A549 (cell line): ENCODE measurements at regions not wholly inside any gene's neighbourhood (a gene's known extent, or its start where the extent isn't known, plus 50 kb on each side); places are given as distances from the start of the nearest gene placed in this dataset.
A peak's percentile ranks its signal among the peaks of the same experiment; 100 is the strongest.

Experiments used
- ATAC-seq, 2 experiments: fragments of 200-7000 bp in 1 of 2; fragments of >200 bp in 1 of 2; cut with Nextera tagmentation in 1 of 2; cut with Tn5 transposase in 1 of 2; 3 replicates each; pipeline versions ENCODE4 v1.8.0 to v1.9.1; 2018 to 2020; ENCODE audit warnings: mild to moderate bottlenecking in 1 of 2, moderate library complexity in 1 of 2
- CTCF ChIA-PET: fragments of 300-600 bp; sonication (Branson Sonifier 250); formaldehyde crosslinking; extraction: SDS; loops from one replicate; lab custom pipeline; 2021; ENCODE audit warnings: antibody characterized with exemption, inconsistent platforms; lab: Yijun Ruan, JAX
- POLR2A ChIA-PET: fragments of 350-600 bp; formaldehyde crosslinking; extraction: SDS; loops from one replicate; lab custom pipeline; 2021; ENCODE audit warnings: antibody characterized with exemption, inconsistent platforms; lab: Yijun Ruan, JAX
- DNase-seq, 2 experiments: peaks; one replicate each; pipeline versions ENCODE4 v3.0.0 to v3.0.0-alpha.2; 2011 to 2016; ENCODE audit warnings: low read depth in 1 of 2, low spot score in 1 of 2
- FAIRE-seq: peaks from 2 replicates; lab custom pipeline; 2011; peaks lifted over from hg19 to GRCh38; lab: Jason Lieb, UNC
- H3K27ac ChIP-seq, 2 experiments: fragments of >200 bp; sonication (Bioruptor Twin); formaldehyde crosslinking; 3 replicates each; pipeline ENCODE4 v1.5.1; 2016 to 2017
- H3K4me1 ChIP-seq: fragments of >200 bp; sonication (Bioruptor Twin); formaldehyde crosslinking; 3 replicates; pipeline ENCODE4 v1.6.1; 2016
- H3K4me2 ChIP-seq: fragments of >200 bp; sonication (Bioruptor Twin); formaldehyde crosslinking; 3 replicates; pipeline ENCODE4 v1.6.1; 2016
- H3K4me3 ChIP-seq: fragments of >200 bp; sonication (Bioruptor Twin); formaldehyde crosslinking; 3 replicates; pipeline ENCODE4 v1.5.1; 2016
- H3K9me3 ChIP-seq: fragments of >200 bp; sonication (Bioruptor Twin); formaldehyde crosslinking; 3 replicates; pipeline ENCODE4 v1.6.1; 2016
- CHD2 ChIP-seq: fragments of 150-350 bp; IDR thresholded peaks from 2 replicates; pipeline ENCODE4 v1.6.1; 2014; ENCODE audit warnings: low read length; ENCODE audit not compliant: partially characterized antibody
- FOSL2 ChIP-seq, 2 experiments: fragments of 450-650 bp in 1 of 2; fragments of >200 bp in 1 of 2; sonication (Bioruptor Twin) in 1 of 2; formaldehyde crosslinking; IDR thresholded peaks; 2 replicates each; pipeline versions ENCODE4 v1.5.0 to v1.6.1; 2016 to 2020; ENCODE audit warnings: mild to moderate bottlenecking in 1 of 2, moderate library complexity in 1 of 2
- JUN ChIP-seq, 2 experiments: fragments of >200 bp; sonication (Bioruptor Twin); formaldehyde crosslinking; IDR thresholded peaks; 2 replicates in 1 of 2; 3 replicates in 1 of 2; pipeline ENCODE4 v1.6.1; 2016 to 2017
- NFE2L2 ChIP-seq: fragments of 150-350 bp; conservative IDR thresholded peaks from 2 replicates; pipeline ENCODE4 v1.6.1; 2014; ENCODE audit warnings: low read length
- NR3C1 ChIP-seq: fragments of >200 bp; sonication (Bioruptor Twin); formaldehyde crosslinking; IDR thresholded peaks from 3 replicates; pipeline ENCODE4 v1.6.1; 2017
- PHF8 ChIP-seq: fragments of 200-600 bp; sonication (generic); IDR thresholded peaks from 2 replicates; pipeline ENCODE4 v1.6.1; 2016; ENCODE audit warnings: low read depth, mild to moderate bottlenecking, antibody characterized with exemption, moderate library complexity, borderline replicate concordance
- POLR2AphosphoS2 ChIP-seq: conservative IDR thresholded peaks from 2 replicates; pipeline ENCODE4 v1.6.1; 2012; ENCODE audit warnings: low read length, improper control_type of control experiment, inconsistent platforms
- RARB ChIP-seq: fragments of 250-450 bp; sonication (Bioruptor Pico); IDR thresholded peaks from 2 replicates; pipeline ENCODE4 v1.8.0; 2021; ENCODE audit warnings: mild to moderate bottlenecking, moderate library complexity
- RNF2 ChIP-seq: fragments of 200-600 bp; sonication (generic); IDR thresholded peaks from 2 replicates; pipeline ENCODE4 v1.6.1; 2016; ENCODE audit warnings: low read depth, mild to moderate bottlenecking, antibody characterized with exemption, moderate library complexity, borderline replicate concordance
- TFCP2L1 ChIP-seq: fragments of 250-450 bp; sonication (Bioruptor Pico); IDR thresholded peaks from 2 replicates; pipeline ENCODE4 v1.5.0; 2021; ENCODE audit warnings: mild to moderate bottlenecking
- TP53 ChIP-seq: fragments of 250-450 bp; sonication (Bioruptor Pico); IDR thresholded peaks from 2 replicates; pipeline ENCODE4 v1.5.0; 2021; ENCODE audit warnings: mild to moderate bottlenecking, moderate library complexity
- ZNF302 ChIP-seq: fragments of 250-450 bp; sonication (Bioruptor Pico); IDR thresholded peaks from 2 replicates; pipeline ENCODE4 v1.9.0; 2021; ENCODE audit warnings: inconsistent platforms, mild to moderate bottlenecking, moderate library complexity
- WGBS: methylation state at CpG from one replicate; pipeline ENCODE4 v1.1.6; 2017; ENCODE audit errors: missing lambda C conversion rate; 5-methylcytosine and 5-hydroxymethylcytosine counted together
- TF ChIP-seq, protein P1 (sequence below): fragments of 450-650 bp; IDR thresholded peaks from 2 replicates; pipeline ENCODE4 v1.6.1; 2014; ENCODE audit warnings: antibody characterized with exemption
- TF ChIP-seq, protein P2 (sequence below): fragments of 250-450 bp; sonication (Bioruptor Pico); IDR thresholded peaks from 2 replicates; pipeline ENCODE4 v1.5.0; 2021; ENCODE audit warnings: mild to moderate bottlenecking, moderate library complexity, borderline replicate concordance
- TF ChIP-seq, protein P3 (sequence below): fragments of 250-450 bp; sonication (Bioruptor Pico); IDR thresholded peaks from 2 replicates; pipeline ENCODE4 v1.5.0; 2020; ENCODE audit warnings: low read depth, mild to moderate bottlenecking, moderate library complexity
- TF ChIP-seq, protein P4 (sequence below): IDR thresholded peaks from 2 replicates; pipeline ENCODE4 v1.6.1; 2012
- TF ChIP-seq, protein P5 (sequence below): IDR thresholded peaks from 2 replicates; pipeline ENCODE4 v1.6.1; 2012; ENCODE audit warnings: low read depth, borderline replicate concordance

DNA sequence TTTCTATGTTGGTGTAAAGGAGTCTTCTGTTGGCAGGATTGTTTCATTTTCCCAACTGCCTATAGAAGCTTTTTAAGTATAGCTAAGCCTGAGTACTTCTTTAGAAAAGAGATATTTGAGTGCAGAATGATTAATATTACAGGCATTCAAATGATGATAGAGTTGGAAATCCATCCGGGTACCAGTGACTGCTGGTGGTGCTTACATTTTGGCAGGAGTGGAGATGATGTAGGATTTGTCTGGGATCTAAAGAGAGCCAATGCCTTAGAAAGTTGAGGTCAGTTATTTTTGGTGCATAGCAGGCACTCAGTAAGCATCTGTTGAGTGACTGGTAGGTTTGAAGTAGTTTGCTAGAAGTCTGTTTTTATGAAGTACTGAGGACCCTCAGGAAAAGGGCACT lies 433.5 kb downstream of the DMAC1 start (continued):
- TF ChIP-seq FOSL2 (IDR thresholded peaks at IDR 0.05) (no peak), FOSL2 (CRISPR knock-in tag; IDR thresholded peaks at IDR 0.05) (no peak), TP53 (no peak), CHD2 (no peak)
- TF ChIP-seq, all 56 proteins: peak for 0

DNA sequence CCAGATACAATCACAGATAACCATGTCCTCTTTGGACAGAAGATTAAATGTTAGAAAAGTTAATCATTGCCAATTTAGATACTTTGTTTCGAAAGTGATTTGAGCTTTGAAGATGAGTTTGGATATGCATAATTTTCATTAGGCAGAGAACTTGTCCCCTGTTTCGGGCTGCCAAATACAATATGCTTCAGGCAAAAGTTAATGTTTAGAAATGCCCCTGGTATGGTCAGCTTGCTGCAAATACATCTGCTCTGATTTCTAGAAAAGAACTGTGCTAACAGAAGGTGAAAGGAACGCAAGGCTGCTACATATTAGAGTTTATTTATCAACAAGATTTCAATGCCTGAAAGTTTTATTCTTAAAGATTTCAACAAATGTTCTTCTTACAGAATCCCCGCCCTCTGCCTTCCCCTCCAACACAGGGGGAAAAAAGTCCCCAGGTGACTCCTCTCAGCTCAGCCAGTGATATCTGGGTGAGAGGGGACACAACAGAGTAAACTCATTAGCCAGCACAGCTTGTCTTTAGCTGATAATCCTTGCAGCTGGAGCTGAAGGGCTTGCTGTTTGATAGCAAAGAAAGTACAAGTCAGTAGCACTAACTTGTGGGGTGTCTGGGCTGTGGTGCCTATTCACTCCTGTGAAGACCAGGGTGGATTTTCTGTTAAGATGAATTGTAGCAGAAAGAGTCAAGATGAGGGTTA lies 435.7 kb downstream of the DMAC1 start:
- ChIA-PET POLR2A (no interaction called here), CTCF (interaction anchor here (0.8 kb wide), 1 partner anchor 313 kb away, joined by 3 read pairs; no protein-coding TSS in a partner anchor)
- no peak for TF ChIP-seq RARB (CRISPR knock-in tag)
- TF ChIP-seq, protein P1, sequence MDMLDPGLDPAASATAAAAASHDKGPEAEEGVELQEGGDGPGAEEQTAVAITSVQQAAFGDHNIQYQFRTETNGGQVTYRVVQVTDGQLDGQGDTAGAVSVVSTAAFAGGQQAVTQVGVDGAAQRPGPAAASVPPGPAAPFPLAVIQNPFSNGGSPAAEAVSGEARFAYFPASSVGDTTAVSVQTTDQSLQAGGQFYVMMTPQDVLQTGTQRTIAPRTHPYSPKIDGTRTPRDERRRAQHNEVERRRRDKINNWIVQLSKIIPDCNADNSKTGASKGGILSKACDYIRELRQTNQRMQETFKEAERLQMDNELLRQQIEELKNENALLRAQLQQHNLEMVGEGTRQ = no peak
- no peak for TF ChIP-seq TP53
- no peak for TF ChIP-seq ZNF302
- TF ChIP-seq, protein P2, sequence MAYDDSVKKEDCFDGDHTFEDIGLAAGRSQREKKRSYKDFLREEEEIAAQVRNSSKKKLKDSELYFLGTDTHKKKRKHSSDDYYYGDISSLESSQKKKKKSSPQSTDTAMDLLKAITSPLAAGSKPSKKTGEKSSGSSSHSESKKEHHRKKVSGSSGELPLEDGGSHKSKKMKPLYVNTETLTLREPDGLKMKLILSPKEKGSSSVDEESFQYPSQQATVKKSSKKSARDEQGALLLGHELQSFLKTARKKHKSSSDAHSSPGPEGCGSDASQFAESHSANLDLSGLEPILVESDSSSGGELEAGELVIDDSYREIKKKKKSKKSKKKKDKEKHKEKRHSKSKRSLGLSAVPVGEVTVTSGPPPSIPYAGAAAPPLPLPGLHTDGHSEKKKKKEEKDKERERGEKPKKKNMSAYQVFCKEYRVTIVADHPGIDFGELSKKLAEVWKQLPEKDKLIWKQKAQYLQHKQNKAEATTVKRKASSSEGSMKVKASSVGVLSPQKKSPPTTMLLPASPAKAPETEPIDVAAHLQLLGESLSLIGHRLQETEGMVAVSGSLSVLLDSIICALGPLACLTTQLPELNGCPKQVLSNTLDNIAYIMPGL (CRISPR knock-in tag) = no peak
- TF ChIP-seq, protein P3, sequence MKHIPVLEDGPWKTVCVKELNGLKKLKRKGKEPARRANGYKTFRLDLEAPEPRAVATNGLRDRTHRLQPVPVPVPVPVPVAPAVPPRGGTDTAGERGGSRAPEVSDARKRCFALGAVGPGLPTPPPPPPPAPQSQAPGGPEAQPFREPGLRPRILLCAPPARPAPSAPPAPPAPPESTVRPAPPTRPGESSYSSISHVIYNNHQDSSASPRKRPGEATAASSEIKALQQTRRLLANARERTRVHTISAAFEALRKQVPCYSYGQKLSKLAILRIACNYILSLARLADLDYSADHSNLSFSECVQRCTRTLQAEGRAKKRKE (CRISPR knock-in tag) = no peak
- no peak for TF ChIP-seq NFE2L2
- TF ChIP-seq, protein P4, sequence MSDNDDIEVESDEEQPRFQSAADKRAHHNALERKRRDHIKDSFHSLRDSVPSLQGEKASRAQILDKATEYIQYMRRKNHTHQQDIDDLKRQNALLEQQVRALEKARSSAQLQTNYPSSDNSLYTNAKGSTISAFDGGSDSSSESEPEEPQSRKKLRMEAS = no peak
- TF ChIP-seq, protein P5, sequence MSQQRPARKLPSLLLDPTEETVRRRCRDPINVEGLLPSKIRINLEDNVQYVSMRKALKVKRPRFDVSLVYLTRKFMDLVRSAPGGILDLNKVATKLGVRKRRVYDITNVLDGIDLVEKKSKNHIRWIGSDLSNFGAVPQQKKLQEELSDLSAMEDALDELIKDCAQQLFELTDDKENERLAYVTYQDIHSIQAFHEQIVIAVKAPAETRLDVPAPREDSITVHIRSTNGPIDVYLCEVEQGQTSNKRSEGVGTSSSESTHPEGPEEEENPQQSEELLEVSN = no peak
- Histone ChIP-seq H3K4me2 (no peak overlapping the region), H3K4me1 (no peaks in the 10 kb centered on the region), H3K27ac (no peak overlapping the region), H3K4me3 (no peak overlapping the region), H3K9me3 (no peaks in the 10 kb centered on the region)
- ATAC-seq (no peak), DNase-seq (no peak), FAIRE-seq (no peak)
- WGBS = 36% methylated on average over 4 of the region's 4 CpGs

DNA sequence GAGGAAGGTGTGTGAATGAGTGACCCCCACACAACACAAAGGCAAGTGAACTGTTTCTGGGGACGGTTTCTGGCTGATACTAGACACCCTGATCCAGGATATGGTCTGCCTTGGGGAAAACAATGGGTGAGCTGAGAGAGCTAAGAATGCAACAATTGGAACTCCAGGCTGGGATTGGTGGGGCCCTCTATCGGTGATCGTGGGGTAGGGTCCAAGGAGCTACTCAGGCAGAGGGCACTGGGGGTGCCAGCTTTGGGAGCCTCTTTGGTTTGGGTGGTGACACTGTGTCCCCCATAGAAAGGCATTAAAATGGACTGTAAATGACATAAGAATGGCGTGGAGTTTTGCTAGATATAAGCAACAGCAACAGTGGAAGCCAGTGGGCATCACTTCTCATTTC lies 439.1 kb downstream of the DMAC1 start:
- no peak for TF ChIP-seq RNF2
- TF ChIP-seq JUN (IDR thresholded peaks at IDR 0.05) = no peak
- TF ChIP-seq NFE2L2 = no peak
- TF ChIP-seq, protein P4 = no peak
- no peak for TF ChIP-seq NR3C1
- no peak for TF ChIP-seq PHF8
- TF ChIP-seq, protein P2 (CRISPR knock-in tag) = no peak
- TF ChIP-seq FOSL2 (IDR thresholded peaks at IDR 0.05) = no peak
- TF ChIP-seq FOSL2 (CRISPR knock-in tag; IDR thresholded peaks at IDR 0.05) = no peak
- TF ChIP-seq TFCP2L1 (CRISPR knock-in tag) = no peak
- no peak for TF ChIP-seq POLR2AphosphoS2
- Histone ChIP-seq H3K4me3 (no peak overlapping the region), H3K9me3 (no peaks in the 10 kb centered on the region), H3K4me1 (no peaks in the 10 kb centered on the region), H3K4me2 (no peak overlapping the region), H3K27ac (no peak overlapping the region)
- no peak for DNase-seq
- peak in 1 of 2 experiments; percentile 32; a peak in 1 of 6 replicates for ATAC-seq
- ChIA-PET POLR2A (no interaction called here), CTCF (interaction anchor here (0.7 kb wide), 1 partner anchor 111 kb away, joined by 3 read pairs; no protein-coding TSS in a partner anchor)
- no peak for FAIRE-seq
- 4% methylated on average over 4 of the region's 4 CpGs for WGBS
